ENCODE measurements at regions not wholly inside any gene's neighbourhood (a gene's known extent, or its start where the extent isn't known, plus 50 kb on each side); places are given as distances from the start of the nearest gene placed in this dataset.

DNA sequence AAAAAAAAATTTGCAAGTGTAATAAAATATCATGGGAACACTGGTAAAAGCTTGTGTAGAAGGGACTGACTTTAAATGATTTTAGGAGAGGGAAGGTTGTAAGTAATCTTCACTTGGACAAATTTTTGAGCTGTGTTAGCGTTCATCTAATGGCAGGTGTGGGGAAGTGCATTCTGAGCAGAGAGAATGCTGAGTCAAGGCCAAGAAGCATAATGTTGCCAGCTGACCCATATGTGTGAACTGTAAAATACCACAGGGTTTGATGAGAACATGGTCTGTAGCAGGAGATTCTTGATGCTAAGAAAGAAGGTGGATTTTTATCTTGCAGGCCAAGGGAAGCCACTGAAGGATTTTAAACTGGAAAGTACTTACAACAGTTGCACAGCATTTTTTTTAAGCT, 98.2 kb upstream of the ZNF32 start:
- no peak overlapping the region for H3K4me2 ChIP-seq (ENCODE audit: low read length)
- no peaks in the 10 kb centered on the region for H3K27me3 ChIP-seq (ENCODE audit: low read depth, low read length)
- H3K79me2 ChIP-seq (ENCODE audit: low read length), result no peaks in the 10 kb centered on the region
- no peaks in the 10 kb centered on the region for H4K20me1 ChIP-seq (ENCODE audit: insufficient read depth, low read length)
- H3K4me3 ChIP-seq (ENCODE audit: low read length), result no peak overlapping the region
- no peaks in the 10 kb centered on the region for H3K4me1 ChIP-seq (ENCODE audit: low read length)
- H3K9ac ChIP-seq (ENCODE audit: low read length), result no peak overlapping the region
- no peak overlapping the region for H2AFZ ChIP-seq (ENCODE audit: low read depth, low read length)
- no peaks in the 10 kb centered on the region for H3K9me3 ChIP-seq (ENCODE audit: insufficient read depth, low read length)
- no peak overlapping the region for H3K27ac ChIP-seq (ENCODE audit: low read length)
- TF ChIP-seq, protein P1, sequence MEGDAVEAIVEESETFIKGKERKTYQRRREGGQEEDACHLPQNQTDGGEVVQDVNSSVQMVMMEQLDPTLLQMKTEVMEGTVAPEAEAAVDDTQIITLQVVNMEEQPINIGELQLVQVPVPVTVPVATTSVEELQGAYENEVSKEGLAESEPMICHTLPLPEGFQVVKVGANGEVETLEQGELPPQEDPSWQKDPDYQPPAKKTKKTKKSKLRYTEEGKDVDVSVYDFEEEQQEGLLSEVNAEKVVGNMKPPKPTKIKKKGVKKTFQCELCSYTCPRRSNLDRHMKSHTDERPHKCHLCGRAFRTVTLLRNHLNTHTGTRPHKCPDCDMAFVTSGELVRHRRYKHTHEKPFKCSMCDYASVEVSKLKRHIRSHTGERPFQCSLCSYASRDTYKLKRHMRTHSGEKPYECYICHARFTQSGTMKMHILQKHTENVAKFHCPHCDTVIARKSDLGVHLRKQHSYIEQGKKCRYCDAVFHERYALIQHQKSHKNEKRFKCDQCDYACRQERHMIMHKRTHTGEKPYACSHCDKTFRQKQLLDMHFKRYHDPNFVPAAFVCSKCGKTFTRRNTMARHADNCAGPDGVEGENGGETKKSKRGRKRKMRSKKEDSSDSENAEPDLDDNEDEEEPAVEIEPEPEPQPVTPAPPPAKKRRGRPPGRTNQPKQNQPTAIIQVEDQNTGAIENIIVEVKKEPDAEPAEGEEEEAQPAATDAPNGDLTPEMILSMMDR (IDR thresholded peaks at IDR 0.05; ENCODE audit: low read depth, low read length), result no peak
- no peak for TF ChIP-seq EZH2phosphoT487 (IDR thresholded peaks at IDR 0.05; ENCODE audit: low read depth)
- H3K36me3 ChIP-seq (replicated peaks; ENCODE audit: low read depth, low read length), result no peaks in the 10 kb centered on the region

DNA sequence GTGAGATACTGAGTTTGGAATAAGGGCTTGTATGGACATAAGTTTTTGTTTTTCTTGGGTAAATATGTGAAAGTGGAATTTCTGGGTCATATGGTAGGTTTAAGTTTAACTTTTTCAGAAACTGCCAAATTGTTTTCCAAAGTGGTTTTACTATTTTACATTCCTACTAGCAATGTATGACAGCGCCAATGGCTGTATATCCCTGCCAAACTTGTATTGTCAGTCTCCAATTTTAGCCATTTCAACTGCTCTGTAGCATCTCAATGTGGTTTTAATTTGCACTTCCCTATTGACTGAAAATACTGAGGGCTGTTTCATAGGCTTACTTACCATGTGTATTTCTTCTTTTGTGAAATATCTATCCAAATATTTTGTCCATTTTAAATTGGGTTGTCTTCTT, 90.5 kb upstream of the ZNF32 start:
- no peaks in the 10 kb centered on the region for H3K9me3 ChIP-seq (ENCODE audit: insufficient read depth, low read length)

DNA sequence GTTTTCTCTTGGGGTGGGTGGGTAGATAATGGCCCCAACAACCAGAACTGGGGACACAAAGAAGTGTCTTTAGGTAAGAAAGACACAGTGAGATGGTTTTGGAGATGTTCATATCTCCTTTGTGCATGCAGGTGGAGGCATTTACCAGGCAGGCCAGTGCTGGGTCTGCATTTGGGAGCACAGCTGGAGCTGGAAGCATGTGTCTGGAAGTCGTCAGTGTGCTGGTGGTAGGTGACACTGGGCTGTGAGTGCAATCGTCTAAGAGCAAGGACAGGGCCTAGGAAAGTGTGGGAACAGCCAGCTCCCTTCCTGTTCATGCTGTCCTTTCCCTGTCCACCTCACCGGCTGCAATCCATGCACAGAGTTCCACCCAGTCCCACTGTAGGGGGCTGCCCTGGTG, 88.3 kb upstream of the ZNF32 start:
- Histone ChIP-seq H3K9me3 (ENCODE audit: insufficient read depth, low read length) (no peaks in the 10 kb centered on the region), H4K20me1 (ENCODE audit: insufficient read depth, low read length) (no peaks in the 10 kb centered on the region), H3K4me2 (ENCODE audit: low read length) (no peak overlapping the region), H3K36me3 (replicated peaks; ENCODE audit: low read depth, low read length) (no peaks in the 10 kb centered on the region), H3K27ac (ENCODE audit: low read length) (no peak overlapping the region), H3K9ac (ENCODE audit: low read length) (no peak overlapping the region), H3K27me3 (ENCODE audit: low read depth, low read length) (no peaks in the 10 kb centered on the region), H3K4me3 (ENCODE audit: low read length) (no peak overlapping the region), H2AFZ (ENCODE audit: low read depth, low read length) (no peak overlapping the region), H3K4me1 (ENCODE audit: low read length) (peaks cover 18% of the 10 kb centered on the region), H3K79me2 (ENCODE audit: low read length) (no peaks in the 10 kb centered on the region)
- TF ChIP-seq EZH2phosphoT487 (IDR thresholded peaks at IDR 0.05; ENCODE audit: low read depth), result no peak
- TF ChIP-seq, protein P1 (IDR thresholded peaks at IDR 0.05; ENCODE audit: low read depth, low read length), result no peak

More for the DNA sequence above, 90.5 kb upstream of the ZNF32 start:
- no peaks in the 10 kb centered on the region for H4K20me1 ChIP-seq (ENCODE audit: insufficient read depth, low read length)
- H3K4me3 ChIP-seq (ENCODE audit: low read length), result no peak overlapping the region
- TF ChIP-seq EZH2phosphoT487 (IDR thresholded peaks at IDR 0.05; ENCODE audit: low read depth), result no peak
- TF ChIP-seq, protein P1 (IDR thresholded peaks at IDR 0.05; ENCODE audit: low read depth, low read length), result no peak
- no peak overlapping the region for H2AFZ ChIP-seq (ENCODE audit: low read depth, low read length)
- H3K36me3 ChIP-seq (replicated peaks; ENCODE audit: low read depth, low read length), result no peaks in the 10 kb centered on the region
- H3K9ac ChIP-seq (ENCODE audit: low read length), result no peak overlapping the region
- H3K79me2 ChIP-seq (ENCODE audit: low read length), result no peaks in the 10 kb centered on the region
- peaks cover 18% of the 10 kb centered on the region for H3K4me1 ChIP-seq (ENCODE audit: low read length)
- H3K27ac ChIP-seq (ENCODE audit: low read length), result no peak overlapping the region
- no peaks in the 10 kb centered on the region for H3K27me3 ChIP-seq (ENCODE audit: low read depth, low read length)
- H3K4me2 ChIP-seq (ENCODE audit: low read length), result no peak overlapping the region

DNA sequence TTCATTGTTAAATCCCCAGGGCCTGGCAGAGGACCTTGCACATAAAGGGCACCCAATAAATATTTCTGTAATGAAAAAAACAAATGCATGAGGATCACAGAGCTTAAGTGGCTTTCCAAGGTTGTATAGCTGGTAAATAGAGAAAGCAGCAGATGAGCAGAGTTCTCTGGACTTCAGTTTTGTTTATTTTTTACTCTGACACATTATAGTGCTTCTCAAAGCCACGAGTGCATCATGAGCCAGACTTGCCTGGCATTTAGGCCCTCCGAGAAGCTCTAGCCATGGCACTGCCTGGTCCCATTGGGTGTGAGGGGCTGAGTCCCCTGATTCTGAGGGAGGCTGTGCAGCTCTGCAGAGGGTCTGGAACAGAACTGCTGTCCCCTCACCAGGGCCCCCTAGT, 87.2 kb upstream of the ZNF32 start:
- no peak overlapping the region for H3K4me3 ChIP-seq (ENCODE audit: low read length)
- no peaks in the 10 kb centered on the region for H4K20me1 ChIP-seq (ENCODE audit: insufficient read depth, low read length)
- H3K4me2 ChIP-seq (ENCODE audit: low read length), result no peak overlapping the region
- H3K27me3 ChIP-seq (ENCODE audit: low read depth, low read length), result no peaks in the 10 kb centered on the region
- H3K9me3 ChIP-seq (ENCODE audit: insufficient read depth, low read length), result no peaks in the 10 kb centered on the region
- peaks cover 18% of the 10 kb centered on the region for H3K4me1 ChIP-seq (ENCODE audit: low read length)
- no peak overlapping the region for H2AFZ ChIP-seq (ENCODE audit: low read depth, low read length)
- no peak overlapping the region for H3K27ac ChIP-seq (ENCODE audit: low read length)
- no peaks in the 10 kb centered on the region for H3K79me2 ChIP-seq (ENCODE audit: low read length)
- no peak for TF ChIP-seq EZH2phosphoT487 (IDR thresholded peaks at IDR 0.05; ENCODE audit: low read depth)
- TF ChIP-seq, protein P1 (IDR thresholded peaks at IDR 0.05; ENCODE audit: low read depth, low read length), result no peak
- no peaks in the 10 kb centered on the region for H3K36me3 ChIP-seq (replicated peaks; ENCODE audit: low read depth, low read length)
- no peak overlapping the region for H3K9ac ChIP-seq (ENCODE audit: low read length)
